ENCODE measurements at regions not wholly inside any gene's neighbourhood (a gene's known extent, or its start where the extent isn't known, plus 50 kb on each side); places are given as distances from the start of the nearest gene placed in this dataset.

GRCh38 chr3:41097896-41098496 lies 101.3 kb upstream of the CTNNB1 start:
- Histone ChIP-seq H3K4me2 (ENCODE audit: low read length) (no peak overlapping the region), H2AFZ (no peak overlapping the region), H3K4me3 (ENCODE audit: low read depth, low read length) (no peak overlapping the region), H3K27me3 (ENCODE audit: control insufficient read depth, insufficient read depth, low read length) (no peaks in the 10 kb centered on the region), H3K9me3 (ENCODE audit: control insufficient read depth, low read length) (no peaks in the 10 kb centered on the region), H3K79me2 (no peaks in the 10 kb centered on the region), H3K9ac (no peak overlapping the region), H3K36me3 (ENCODE audit: control insufficient read depth, insufficient read depth, low read length) (no peaks in the 10 kb centered on the region), H3K27ac (no peak overlapping the region), H3K4me1 (no peaks in the 10 kb centered on the region)
- no peak for TF ChIP-seq CTCF (IDR thresholded peaks at IDR 0.05)

- Histone ChIP-seq H3K36me3 (ENCODE audit: control insufficient read depth, insufficient read depth, low read length) (no peaks in the 10 kb centered on the region), H3K79me2 (no peaks in the 10 kb centered on the region), H2AFZ (no peak overlapping the region), H3K9me3 (ENCODE audit: control insufficient read depth, low read length) (no peaks in the 10 kb centered on the region), H3K4me2 (ENCODE audit: low read length) (no peak overlapping the region), H3K9ac (no peak overlapping the region), H3K27ac (no peak overlapping the region), H3K27me3 (ENCODE audit: control insufficient read depth, insufficient read depth, low read length) (no peaks in the 10 kb centered on the region), H3K4me1 (no peaks in the 10 kb centered on the region), H3K4me3 (ENCODE audit: low read depth, low read length) (no peak overlapping the region)
- TF ChIP-seq CTCF (IDR thresholded peaks at IDR 0.05): no peak
These were observed 98.1 kb upstream of the CTNNB1 start for GRCh38 chr3:41101231-41101630.

GRCh38 chr3:41102053-41102556 lies 97.2 kb upstream of the CTNNB1 start:
- no peak for TF ChIP-seq CTCF (IDR thresholded peaks at IDR 0.05)
- Histone ChIP-seq H3K36me3 (ENCODE audit: control insufficient read depth, insufficient read depth, low read length) (no peaks in the 10 kb centered on the region), H3K9ac (no peak overlapping the region), H3K27ac (no peak overlapping the region), H3K4me2 (ENCODE audit: low read length) (no peak overlapping the region), H3K4me1 (no peaks in the 10 kb centered on the region), H3K4me3 (ENCODE audit: low read depth, low read length) (no peak overlapping the region), H2AFZ (no peak overlapping the region), H3K9me3 (ENCODE audit: control insufficient read depth, low read length) (no peaks in the 10 kb centered on the region), H3K79me2 (no peaks in the 10 kb centered on the region), H3K27me3 (ENCODE audit: control insufficient read depth, insufficient read depth, low read length) (no peaks in the 10 kb centered on the region)

- no peaks in the 10 kb centered on the region for H3K79me2 ChIP-seq
- H3K9ac ChIP-seq: no peak overlapping the region
- TF ChIP-seq CTCF (IDR thresholded peaks at IDR 0.05): no peak
- H3K9me3 ChIP-seq (ENCODE audit: control insufficient read depth, low read length): no peaks in the 10 kb centered on the region
- no peak overlapping the region for H3K4me3 ChIP-seq (ENCODE audit: low read depth, low read length)
- H3K4me1 ChIP-seq: no peaks in the 10 kb centered on the region
- no peaks in the 10 kb centered on the region for H3K27me3 ChIP-seq (ENCODE audit: control insufficient read depth, insufficient read depth, low read length)
- H3K4me2 ChIP-seq (ENCODE audit: low read length): no peak overlapping the region
- H3K36me3 ChIP-seq (ENCODE audit: control insufficient read depth, insufficient read depth, low read length): no peaks in the 10 kb centered on the region
- H3K27ac ChIP-seq: no peak overlapping the region
- H2AFZ ChIP-seq: no peak overlapping the region
These were observed 96.6 kb upstream of the CTNNB1 start for GRCh38 chr3:41102750-41103149.

- H3K4me1 ChIP-seq: no peaks in the 10 kb centered on the region
- no peaks in the 10 kb centered on the region for H3K79me2 ChIP-seq
- no peak overlapping the region for H3K27ac ChIP-seq
- no peak overlapping the region for H3K4me3 ChIP-seq (ENCODE audit: low read depth, low read length)
- H3K9me3 ChIP-seq (ENCODE audit: control insufficient read depth, low read length): no peaks in the 10 kb centered on the region
- no peak overlapping the region for H2AFZ ChIP-seq
- H3K9ac ChIP-seq: no peak overlapping the region
- H3K36me3 ChIP-seq (ENCODE audit: control insufficient read depth, insufficient read depth, low read length): no peaks in the 10 kb centered on the region
- no peak for TF ChIP-seq CTCF (IDR thresholded peaks at IDR 0.05)
- H3K4me2 ChIP-seq (ENCODE audit: low read length): no peak overlapping the region
- no peaks in the 10 kb centered on the region for H3K27me3 ChIP-seq (ENCODE audit: control insufficient read depth, insufficient read depth, low read length)
These were observed 96.1 kb upstream of the CTNNB1 start for GRCh38 chr3:41103200-41103599.
